Omental fat pad (tissue), 3 donors: ENCODE measurements at regions not wholly inside any gene's neighbourhood (a gene's known extent, or its start where the extent isn't known, plus 50 kb on each side); places are given as distances from the start of the nearest gene placed in this dataset.
A peak's percentile ranks its signal among the peaks of the same experiment; 100 is the strongest.
"Not testable (repeated sequence)": the region's sequence is repeated elsewhere in the genome, so short reads cannot be mapped to it uniquely, and the experiment has no call there.

Experiments
- ATAC-seq: fragments of 150-250 bp; one replicate; pipeline ENCODE4 v1.9.1; 2016; ENCODE audit warnings: mild to moderate bottlenecking, moderate library complexity; ENCODE audit not compliant: low FRiP score
- DNase-seq: peaks from one replicate; pipeline ENCODE4 v3.0.0-alpha.2; 2019; ENCODE audit warnings: low spot score
- CTCF ChIP-seq, 3 donors: fragments of 450-650 bp; IDR thresholded peaks; one replicate each; pipeline ENCODE4 v1.5.1; 2016 to 2017; ENCODE audit warnings: antibody characterized with exemption in 3 of 3, mild to moderate bottlenecking in 3 of 3, moderate library complexity in 2 of 3

DNA sequence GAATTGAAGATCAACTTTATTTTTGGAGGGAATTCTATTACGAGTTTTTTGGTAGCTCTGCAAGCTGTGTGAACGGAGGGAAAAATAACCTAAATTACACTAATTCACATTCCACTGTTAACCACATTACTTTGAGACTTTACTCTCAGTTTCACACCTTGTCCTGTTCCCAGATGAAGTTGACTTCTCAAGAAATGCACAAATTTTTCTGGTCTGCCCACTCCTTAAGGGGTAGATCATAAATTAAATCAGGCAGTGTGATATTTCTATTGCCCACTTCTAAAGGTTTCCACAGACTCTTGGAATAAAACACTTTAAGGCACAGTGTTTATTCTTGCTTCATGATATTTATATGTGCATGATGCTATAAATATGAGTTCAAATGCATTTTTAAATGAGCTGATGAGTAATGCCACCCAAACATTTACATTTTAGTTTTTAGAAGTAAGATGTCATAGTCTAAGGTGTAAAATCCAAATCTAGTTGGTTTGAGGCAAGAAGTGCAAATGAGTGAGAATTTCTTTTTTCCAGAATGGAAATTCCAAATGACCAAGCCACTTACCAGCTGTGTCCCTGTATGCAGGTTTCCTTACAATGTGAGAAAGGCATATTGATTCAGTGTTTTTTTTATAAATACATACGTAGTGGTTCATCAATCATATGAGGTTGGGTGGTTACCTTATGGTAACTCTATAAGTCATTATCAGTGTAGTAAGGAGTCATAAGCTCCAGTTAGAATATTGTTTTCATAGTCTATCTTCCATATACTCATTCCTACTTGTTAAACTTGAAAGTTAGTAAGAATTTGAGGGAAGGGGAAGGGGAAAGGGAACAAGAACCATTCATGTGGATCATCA, 437.7 kb upstream of the MEF2C start:
- no peak for TF ChIP-seq CTCF (IDR thresholded peaks at IDR 0.05)
- ATAC-seq = no peak

DNA sequence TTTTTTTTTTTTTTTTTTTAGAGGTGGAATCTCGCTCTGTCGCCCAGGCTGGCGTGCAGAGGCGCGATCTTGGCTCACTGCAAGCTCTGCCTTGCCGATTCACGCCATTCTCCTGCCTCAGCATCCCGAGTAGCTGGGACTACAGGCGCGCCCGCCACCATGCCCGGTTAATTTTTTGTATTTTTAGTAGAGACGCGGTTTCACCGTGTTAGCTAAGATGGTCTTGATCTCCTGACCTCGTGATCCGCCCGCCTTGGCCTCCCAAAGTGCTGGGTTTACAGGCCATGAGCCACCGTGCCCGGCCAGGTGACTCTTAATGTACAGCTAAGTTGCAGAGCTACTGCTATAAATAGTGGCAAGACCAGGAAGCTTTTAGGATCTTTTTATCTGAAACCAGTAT, 434.9 kb upstream of the MEF2C start:
- not testable (repeated sequence) for DNase-seq, ATAC-seq

More for the DNA sequence above, 437.7 kb upstream of the MEF2C start:
- DNase-seq = no peak

GRCh38 chr5:89315286-89316100, 432.5 kb upstream of the MEF2C start:
- no peak for TF ChIP-seq CTCF (IDR thresholded peaks at IDR 0.05)
- DNase-seq (no peak), ATAC-seq (peak; percentile 42)

DNA sequence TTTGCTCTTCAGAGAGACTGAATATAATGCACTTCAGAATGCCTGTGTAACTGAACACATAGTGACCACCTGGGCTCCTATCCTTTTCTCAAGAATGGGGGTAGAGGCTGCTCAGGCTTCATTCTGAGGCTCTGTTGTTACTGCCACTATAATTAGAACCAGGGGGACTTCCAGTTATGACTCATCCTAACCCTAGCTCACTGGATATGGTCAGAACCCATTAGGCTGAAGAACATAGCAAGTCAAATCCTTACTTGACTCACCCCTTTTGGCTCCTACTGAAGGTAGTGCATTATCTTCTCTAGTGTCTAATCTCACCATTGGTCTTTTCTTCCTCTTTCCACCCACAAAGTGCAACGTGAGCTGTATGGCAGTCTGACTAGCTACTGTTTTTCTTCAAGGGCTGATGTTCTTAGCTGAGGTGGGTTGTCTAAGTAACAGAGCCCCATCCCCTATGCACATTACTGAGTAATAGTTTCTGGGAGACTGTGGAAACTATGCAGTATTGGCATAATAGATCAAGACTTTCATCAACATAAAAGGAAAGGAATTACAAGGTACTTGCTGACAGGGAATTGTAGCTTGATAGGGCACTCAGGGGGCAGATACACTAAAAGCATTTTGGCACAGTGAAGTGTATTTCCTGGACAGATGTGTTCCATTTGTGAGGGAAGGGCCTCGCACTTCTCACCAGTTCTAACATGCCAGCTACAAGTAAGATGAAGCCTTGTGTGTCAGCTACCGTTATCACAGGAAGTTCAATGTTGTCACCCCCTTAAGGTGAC, 431.0 kb upstream of the MEF2C start:
- ATAC-seq = peak; percentile 93
- DNase-seq = no peak
- no peak for TF ChIP-seq CTCF (IDR thresholded peaks at IDR 0.05)

GRCh38 chr5:89313044-89313443, 430.1 kb upstream of the MEF2C start:
- ATAC-seq (no peak), DNase-seq (no peak)
- TF ChIP-seq CTCF (IDR thresholded peaks at IDR 0.05) = no peak

DNA sequence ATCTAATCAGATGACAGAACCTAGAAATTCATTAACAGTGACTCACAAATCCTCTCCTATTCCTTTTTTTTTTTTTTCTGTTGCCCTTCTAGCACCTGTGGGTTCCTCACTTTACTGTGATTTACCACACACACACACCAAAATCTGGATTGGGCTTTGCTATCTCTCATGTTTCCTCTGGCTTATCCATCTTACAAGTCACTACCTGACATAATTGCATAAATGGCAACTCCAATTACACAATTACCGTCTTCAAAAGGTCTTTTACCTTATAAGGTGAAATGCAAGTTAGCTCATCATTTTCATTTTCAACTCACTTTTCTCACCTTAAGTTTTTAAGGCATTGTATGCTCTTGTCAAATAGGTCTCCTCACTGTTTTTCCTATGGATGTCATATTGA, 426.3 kb upstream of the MEF2C start:
- no peak for TF ChIP-seq CTCF (IDR thresholded peaks at IDR 0.05)
- ATAC-seq = no peak
- no peak for DNase-seq

- DNase-seq (no peak), ATAC-seq (no peak)
- no peak for TF ChIP-seq CTCF (IDR thresholded peaks at IDR 0.05)
Observed at GRCh38 chr5:89308606-89309040, 425.6 kb upstream of the MEF2C start.
